SK-N-MC (cell line): ENCODE measurements at regions not wholly inside any gene's neighbourhood (a gene's known extent, or its start where the extent isn't known, plus 50 kb on each side); places are given as distances from the start of the nearest gene placed in this dataset.

Experiments used
- EZH2 ChIP-seq: fragments of 200-600 bp; sonication (generic); IDR thresholded peaks from one replicate; pipeline ENCODE4 v1.6.1; 2017; ENCODE audit warnings: antibody characterized with exemption
- FOXP2 ChIP-seq: optimal IDR thresholded peaks from 2 replicates; pipeline ENCODE3; 2011; ENCODE audit warnings: mild to moderate bottlenecking, moderate library complexity; ENCODE audit not compliant: insufficient read depth; ENCODE audit errors: extremely low read length, control extremely low read depth

GRCh38 chr18:78655921-78656320 lies 323.7 kb upstream of the SALL3 start:
- TF ChIP-seq FOXP2 (no peak), EZH2 (no peak)
